ENCODE measurements at regions not wholly inside any gene's neighbourhood (a gene's known extent, or its start where the extent isn't known, plus 50 kb on each side); places are given as distances from the start of the nearest gene placed in this dataset.
A peak's percentile ranks its signal among the peaks of the same experiment; 100 is the strongest.

GRCh38 chr5:166713295-166713694 is 1578.2 kb upstream of the WWC1 start:
- Mint-ChIP-seq H3K27ac (ENCODE audit: low read depth, unreplicated experiment) (no peak overlapping the region), H3K36me3 (ENCODE audit: insufficient read depth, unreplicated experiment) (no peaks in the 10 kb centered on the region), H3K4me3 (ENCODE audit: unreplicated experiment) (no peak overlapping the region), H3K9me3 (ENCODE audit: unreplicated experiment) (no peaks in the 10 kb centered on the region), H3K27me3 (ENCODE audit: insufficient read depth, unreplicated experiment) (no peaks in the 10 kb centered on the region), H3K4me1 (ENCODE audit: insufficient read depth, unreplicated experiment) (no peaks in the 10 kb centered on the region)
- ChIA-PET POLR2A (no interaction called here), CTCF (interaction anchor here (1.3 kb wide), 1 partner anchor 9 kb away, joined by 3 read pairs; no protein-coding TSS in a partner anchor)
- intact Hi-C loops (cut with micrococcal nuclease): no loop called here
- DNase-seq (ENCODE audit: unreplicated experiment): peak; percentile 18
- BruUV-seq (replicated peaks): no TSS peak
- TF ChIP-seq, protein P1, sequence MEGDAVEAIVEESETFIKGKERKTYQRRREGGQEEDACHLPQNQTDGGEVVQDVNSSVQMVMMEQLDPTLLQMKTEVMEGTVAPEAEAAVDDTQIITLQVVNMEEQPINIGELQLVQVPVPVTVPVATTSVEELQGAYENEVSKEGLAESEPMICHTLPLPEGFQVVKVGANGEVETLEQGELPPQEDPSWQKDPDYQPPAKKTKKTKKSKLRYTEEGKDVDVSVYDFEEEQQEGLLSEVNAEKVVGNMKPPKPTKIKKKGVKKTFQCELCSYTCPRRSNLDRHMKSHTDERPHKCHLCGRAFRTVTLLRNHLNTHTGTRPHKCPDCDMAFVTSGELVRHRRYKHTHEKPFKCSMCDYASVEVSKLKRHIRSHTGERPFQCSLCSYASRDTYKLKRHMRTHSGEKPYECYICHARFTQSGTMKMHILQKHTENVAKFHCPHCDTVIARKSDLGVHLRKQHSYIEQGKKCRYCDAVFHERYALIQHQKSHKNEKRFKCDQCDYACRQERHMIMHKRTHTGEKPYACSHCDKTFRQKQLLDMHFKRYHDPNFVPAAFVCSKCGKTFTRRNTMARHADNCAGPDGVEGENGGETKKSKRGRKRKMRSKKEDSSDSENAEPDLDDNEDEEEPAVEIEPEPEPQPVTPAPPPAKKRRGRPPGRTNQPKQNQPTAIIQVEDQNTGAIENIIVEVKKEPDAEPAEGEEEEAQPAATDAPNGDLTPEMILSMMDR (IDR thresholded peaks at IDR 0.05; ENCODE audit: unreplicated experiment): no peak

DNA sequence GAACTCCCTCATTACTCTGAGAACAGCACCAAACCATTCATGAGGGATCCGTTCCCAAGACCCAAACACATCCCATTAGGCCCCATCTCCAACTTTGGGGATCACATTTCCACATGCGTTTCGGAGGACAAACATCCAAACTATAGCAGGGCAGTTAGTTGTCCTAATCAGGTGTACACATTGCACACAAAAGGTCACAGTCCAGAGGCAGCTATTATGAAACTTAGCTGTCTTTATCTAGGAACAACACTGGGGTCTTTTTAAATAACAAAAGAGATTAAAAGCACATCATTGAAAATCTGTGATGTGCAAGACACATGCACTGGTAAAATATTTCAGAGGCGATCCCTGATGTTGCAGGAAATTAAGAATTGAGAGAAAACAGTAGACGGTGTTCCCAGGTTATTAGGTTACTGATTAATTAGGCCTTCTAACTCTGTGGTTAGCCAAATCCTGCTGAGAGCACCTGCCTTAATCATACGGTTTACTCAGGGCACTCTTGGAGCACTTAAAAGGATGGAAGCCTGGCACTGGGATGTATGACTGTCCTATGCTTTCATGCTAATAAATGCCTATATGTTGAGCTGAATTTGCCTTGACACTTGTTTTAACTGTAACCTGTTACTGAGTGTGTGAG is 1574.5 kb upstream of the WWC1 start:
- DNase-seq (ENCODE audit: unreplicated experiment): no peak
- no peak overlapping the region for H3K27ac Mint-ChIP-seq (ENCODE audit: low read depth, unreplicated experiment)
- TF ChIP-seq, protein P1 (IDR thresholded peaks at IDR 0.05; ENCODE audit: unreplicated experiment): no peak
- ChIA-PET CTCF (interaction anchor here (0.6 to 1.2 kb wide), 2 partner anchors 11 to 1142 kb away, joined by 3 to 4 read pairs; no protein-coding TSS in a partner anchor), POLR2A (no interaction called here)
- H3K36me3 Mint-ChIP-seq (ENCODE audit: insufficient read depth, unreplicated experiment): no peaks in the 10 kb centered on the region
- intact Hi-C loops (cut with micrococcal nuclease): no loop called here
- BruUV-seq (replicated peaks): no TSS peak
- no peaks in the 10 kb centered on the region for H3K9me3 Mint-ChIP-seq (ENCODE audit: unreplicated experiment)
- peaks cover 13% of the 10 kb centered on the region for H3K4me1 Mint-ChIP-seq (ENCODE audit: insufficient read depth, unreplicated experiment)
- H3K27me3 Mint-ChIP-seq (ENCODE audit: insufficient read depth, unreplicated experiment): no peaks in the 10 kb centered on the region
- no peak overlapping the region for H3K4me3 Mint-ChIP-seq (ENCODE audit: unreplicated experiment)

- H3K4me1 Mint-ChIP-seq (ENCODE audit: insufficient read depth, unreplicated experiment): peaks cover 23% of the 10 kb centered on the region
- no TSS peak for BruUV-seq (replicated peaks)
- H3K27me3 Mint-ChIP-seq (ENCODE audit: insufficient read depth, unreplicated experiment): no peaks in the 10 kb centered on the region
- H3K4me3 Mint-ChIP-seq (ENCODE audit: unreplicated experiment): no peak overlapping the region
- peak overlapping the region; percentile 72 for H3K27ac Mint-ChIP-seq (ENCODE audit: low read depth, unreplicated experiment)
- ChIA-PET POLR2A (interaction anchor here (0.6 to 1.3 kb wide), 2 partner anchors 10 to 1484 kb away, joined by 3 to 4 read pairs; no protein-coding TSS in a partner anchor), CTCF (no interaction called here)
- TF ChIP-seq, protein P1 (IDR thresholded peaks at IDR 0.05; ENCODE audit: unreplicated experiment): no peak
- no peaks in the 10 kb centered on the region for H3K9me3 Mint-ChIP-seq (ENCODE audit: unreplicated experiment)
- intact Hi-C loops (cut with micrococcal nuclease): no loop called here
- no peak for DNase-seq (ENCODE audit: unreplicated experiment)
- no peaks in the 10 kb centered on the region for H3K36me3 Mint-ChIP-seq (ENCODE audit: insufficient read depth, unreplicated experiment)
Observed at GRCh38 chr5:166719991-166720390, 1571.5 kb upstream of the WWC1 start.

- ChIA-PET POLR2A (interaction anchor here (0.7 kb wide), 1 partner anchor 685 kb away, joined by 8 read pairs; no protein-coding TSS in a partner anchor), CTCF (no interaction called here)
- Mint-ChIP-seq H3K9me3 (ENCODE audit: unreplicated experiment) (no peaks in the 10 kb centered on the region), H3K4me1 (ENCODE audit: insufficient read depth, unreplicated experiment) (peaks cover 23% of the 10 kb centered on the region), H3K27me3 (ENCODE audit: insufficient read depth, unreplicated experiment) (no peaks in the 10 kb centered on the region), H3K36me3 (ENCODE audit: insufficient read depth, unreplicated experiment) (no peaks in the 10 kb centered on the region), H3K27ac (ENCODE audit: low read depth, unreplicated experiment) (peak overlapping the region; percentile 95), H3K4me3 (ENCODE audit: unreplicated experiment) (no peak overlapping the region)
- DNase-seq (ENCODE audit: unreplicated experiment): peak; percentile 95
- BruUV-seq (replicated peaks): no TSS peak
- TF ChIP-seq, protein P1 (IDR thresholded peaks at IDR 0.05; ENCODE audit: unreplicated experiment): no peak
- intact Hi-C loops (cut with micrococcal nuclease): no loop called here
Observed at GRCh38 chr5:166722939-166723338, 1568.5 kb upstream of the WWC1 start.

Measured in MCF 10A (cell line).